Rectal smooth muscle tissue (tissue), 1 donor: ENCODE measurements at regions not wholly inside any gene's neighbourhood (a gene's known extent, or its start where the extent isn't known, plus 50 kb on each side); places are given as distances from the start of the nearest gene placed in this dataset.
"Not testable (repeated sequence)": the region's sequence is repeated elsewhere in the genome, so short reads cannot be mapped to it uniquely, and the experiment has no call there.

ENCODE experiments used
- H3K27ac ChIP-seq: one replicate; pipeline ENCODE4 v1.7.0; 2013; ENCODE audit warnings: low read depth, low read length, inconsistent platforms
- H3K27me3 ChIP-seq: one replicate; pipeline ENCODE4 v1.7.0; 2013; ENCODE audit warnings: low read length; ENCODE audit not compliant: control insufficient read depth, insufficient read depth
- H3K36me3 ChIP-seq: one replicate; pipeline ENCODE4 v1.7.0; 2013; ENCODE audit warnings: low read length; ENCODE audit not compliant: control insufficient read depth, insufficient read depth
- H3K4me1 ChIP-seq: one replicate; pipeline ENCODE4 v1.7.0; 2013; ENCODE audit warnings: low read length; ENCODE audit not compliant: control insufficient read depth, insufficient read depth
- H3K4me3 ChIP-seq: one replicate; pipeline ENCODE4 v1.7.0; 2013; ENCODE audit warnings: low read length
- H3K9ac ChIP-seq: one replicate; pipeline ENCODE4 v1.7.0; 2013; ENCODE audit warnings: low read length

DNA sequence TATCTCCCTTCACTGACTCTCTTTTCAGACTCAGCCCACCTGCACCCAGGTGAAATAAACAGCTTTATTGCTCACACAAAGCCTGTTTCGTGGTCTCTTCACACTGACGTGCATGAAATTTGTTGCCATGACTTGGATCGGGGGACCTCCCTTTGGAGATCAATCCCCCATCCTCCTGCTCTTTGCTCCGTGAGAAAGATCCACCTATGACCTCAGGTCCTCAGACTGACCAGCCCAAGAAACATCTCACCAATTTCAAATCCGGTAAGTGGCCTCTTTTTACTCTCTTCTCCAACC lies 638.3 kb downstream of the UTRN start:
- H3K4me3 ChIP-seq, H3K4me1 ChIP-seq, H3K36me3 ChIP-seq: not testable (repeated sequence)

DNA sequence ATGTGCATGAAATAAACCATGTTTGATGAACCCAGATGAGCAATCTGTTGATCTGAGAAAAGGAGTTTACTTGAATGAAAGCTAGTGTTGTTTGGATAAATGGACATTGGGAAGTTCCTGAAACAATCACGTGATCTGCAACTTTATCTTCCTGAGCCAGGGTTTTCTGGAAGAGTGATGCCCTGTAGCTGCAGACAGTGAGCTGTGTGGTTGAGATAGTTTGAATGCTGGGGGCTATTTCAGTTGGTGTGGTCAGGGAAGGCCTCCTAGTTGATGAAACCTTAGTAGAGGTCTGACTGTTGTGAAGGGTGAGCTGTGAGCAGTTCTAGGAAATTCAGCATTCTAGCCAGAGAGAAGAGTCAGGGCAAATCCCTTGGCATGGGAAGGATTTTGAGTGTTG lies 643.7 kb downstream of the UTRN start:
- no peak overlapping the region for H3K9ac ChIP-seq

More for the DNA sequence above, 638.3 kb downstream of the UTRN start:
- not testable (repeated sequence) for H3K27ac ChIP-seq, H3K9ac ChIP-seq, H3K27me3 ChIP-seq

DNA sequence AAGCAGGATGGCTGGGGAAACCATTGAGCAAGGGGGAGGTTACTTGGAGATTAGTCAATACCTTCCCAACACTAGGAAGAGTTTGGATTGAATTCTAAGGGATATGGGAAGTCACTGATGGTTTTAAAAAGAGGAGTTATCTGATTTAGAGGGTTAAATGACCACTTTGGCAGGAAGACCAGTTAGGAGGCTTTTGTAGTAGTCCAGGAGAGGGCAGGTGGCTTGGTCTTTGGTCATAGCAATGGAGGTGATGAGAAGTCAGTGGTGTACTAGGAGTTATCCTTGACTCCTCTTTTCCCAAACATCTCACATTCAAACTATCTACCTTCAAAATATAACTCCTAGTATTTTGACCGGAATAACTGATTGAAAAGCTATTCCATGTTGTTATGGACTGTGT lies 644.1 kb downstream of the UTRN start:
- no peaks in the 10 kb centered on the region for H3K36me3 ChIP-seq
- H3K4me3 ChIP-seq, result no peak overlapping the region
- H3K27ac ChIP-seq, result no peak overlapping the region
- no peaks in the 10 kb centered on the region for H3K4me1 ChIP-seq
- H3K9ac ChIP-seq, result no peak overlapping the region
- H3K27me3 ChIP-seq, result no peaks in the 10 kb centered on the region

More for the DNA sequence above, 643.7 kb downstream of the UTRN start:
- no peak overlapping the region for H3K27ac ChIP-seq
- no peak overlapping the region for H3K4me3 ChIP-seq
- no peaks in the 10 kb centered on the region for H3K27me3 ChIP-seq
- no peaks in the 10 kb centered on the region for H3K4me1 ChIP-seq
- no peaks in the 10 kb centered on the region for H3K36me3 ChIP-seq

DNA sequence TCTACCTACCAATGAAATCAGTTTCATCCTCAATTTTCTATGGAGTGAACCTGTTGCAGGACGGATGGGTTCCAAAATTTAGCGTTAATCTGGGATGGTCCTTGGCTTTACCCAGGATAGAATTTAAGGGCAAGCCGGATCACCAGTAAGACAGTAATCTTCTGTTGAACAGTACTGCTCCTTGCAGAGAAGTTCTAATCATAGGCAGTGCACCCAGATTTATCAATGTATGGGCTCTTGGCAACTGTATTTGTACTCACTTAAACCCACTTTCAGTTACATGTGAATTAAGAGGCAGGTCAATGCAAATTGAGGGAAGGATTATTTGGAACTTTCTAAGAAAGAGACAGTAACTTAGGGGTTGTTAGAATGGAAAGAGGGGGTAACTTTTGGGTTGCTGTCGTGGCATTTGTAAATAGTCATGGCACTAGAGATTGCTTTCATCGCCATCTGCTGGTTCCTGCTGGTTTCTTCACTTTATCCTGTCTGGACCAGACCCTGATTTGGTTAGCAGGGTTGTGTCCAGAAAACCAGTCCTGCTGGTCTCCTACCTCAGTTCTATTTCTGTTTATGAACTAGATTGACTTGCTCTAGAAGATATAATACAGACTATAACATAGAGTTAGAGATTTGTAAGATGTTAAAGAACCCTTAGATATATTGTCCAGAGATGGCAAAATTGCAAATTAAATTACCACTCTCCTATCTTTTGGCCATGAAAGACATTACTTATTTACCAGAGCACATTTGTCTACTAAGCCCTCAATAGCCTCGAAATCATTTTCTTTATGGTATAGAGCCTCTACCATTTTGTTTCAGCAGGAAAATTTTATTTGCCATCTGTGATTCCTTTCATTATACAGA lies 646.3 kb downstream of the UTRN start:
- Histone ChIP-seq H3K4me1 (no peaks in the 10 kb centered on the region), H3K36me3 (no peaks in the 10 kb centered on the region), H3K27ac (no peak overlapping the region), H3K27me3 (no peaks in the 10 kb centered on the region), H3K9ac (no peak overlapping the region), H3K4me3 (no peak overlapping the region)

DNA sequence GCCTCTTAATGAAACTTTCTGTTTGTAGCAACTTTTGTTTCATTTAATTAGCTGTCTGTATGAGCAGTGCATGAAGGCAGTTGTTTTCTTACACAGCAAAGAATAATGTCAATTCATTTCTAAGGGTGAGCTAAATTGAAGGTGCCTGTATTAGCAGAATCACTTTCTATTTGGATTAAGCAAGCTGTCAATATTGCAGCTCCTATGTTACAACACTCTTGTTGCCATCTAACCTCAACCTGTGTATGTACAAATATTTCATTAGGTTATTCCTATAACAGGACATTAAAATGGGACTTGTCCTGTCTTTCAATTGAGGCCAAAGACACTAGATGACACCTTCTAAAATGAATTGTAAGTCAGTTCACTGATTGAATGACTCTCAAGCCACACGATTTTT lies 647.5 kb downstream of the UTRN start:
- Histone ChIP-seq H3K4me3 (no peak overlapping the region), H3K27ac (no peak overlapping the region), H3K36me3 (no peaks in the 10 kb centered on the region), H3K27me3 (no peaks in the 10 kb centered on the region), H3K4me1 (no peaks in the 10 kb centered on the region), H3K9ac (no peak overlapping the region)

DNA sequence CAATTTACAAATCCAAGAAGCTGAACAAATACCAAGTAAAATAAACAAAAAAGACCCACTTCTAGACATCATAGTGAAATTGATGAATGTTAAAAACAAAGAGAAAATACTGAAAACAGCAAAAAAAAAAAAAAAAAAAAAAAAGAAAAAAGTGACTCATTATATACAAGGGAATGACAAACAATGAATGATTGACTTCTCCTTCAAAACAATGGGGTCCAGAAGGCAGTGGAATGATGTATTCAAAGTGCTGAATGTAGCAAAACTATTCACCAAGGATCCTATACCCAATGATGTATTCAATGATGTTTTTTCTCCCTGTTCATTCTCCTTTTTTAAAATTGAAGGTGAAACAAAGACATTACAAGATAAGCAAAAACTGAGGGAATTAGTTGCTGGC lies 650.0 kb downstream of the UTRN start:
- Histone ChIP-seq H3K9ac (no peak overlapping the region), H3K27me3 (no peaks in the 10 kb centered on the region), H3K4me3 (no peak overlapping the region), H3K4me1 (no peaks in the 10 kb centered on the region), H3K27ac (no peak overlapping the region), H3K36me3 (no peaks in the 10 kb centered on the region)

DNA sequence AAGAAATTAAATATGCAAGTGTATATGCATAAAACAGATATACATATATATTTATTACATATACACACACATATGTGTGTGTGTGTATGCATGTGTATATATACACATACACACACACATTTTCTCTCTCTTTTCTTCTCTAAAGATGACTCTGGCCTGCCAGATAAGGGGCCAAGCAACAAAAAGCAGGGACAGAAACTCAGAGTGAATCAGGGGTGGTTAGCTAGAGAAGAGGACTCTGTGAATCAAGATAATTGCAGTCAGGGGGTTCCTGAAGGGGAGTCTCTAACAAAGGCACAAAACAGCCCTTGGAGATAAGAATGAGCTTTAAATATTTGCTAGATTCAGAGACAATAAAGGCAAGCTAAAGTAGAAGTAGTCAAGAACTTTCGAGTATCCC lies 650.5 kb downstream of the UTRN start:
- Histone ChIP-seq H3K9ac (no peak overlapping the region), H3K36me3 (no peaks in the 10 kb centered on the region), H3K4me1 (no peaks in the 10 kb centered on the region), H3K4me3 (no peak overlapping the region), H3K27ac (no peak overlapping the region), H3K27me3 (no peaks in the 10 kb centered on the region)

DNA sequence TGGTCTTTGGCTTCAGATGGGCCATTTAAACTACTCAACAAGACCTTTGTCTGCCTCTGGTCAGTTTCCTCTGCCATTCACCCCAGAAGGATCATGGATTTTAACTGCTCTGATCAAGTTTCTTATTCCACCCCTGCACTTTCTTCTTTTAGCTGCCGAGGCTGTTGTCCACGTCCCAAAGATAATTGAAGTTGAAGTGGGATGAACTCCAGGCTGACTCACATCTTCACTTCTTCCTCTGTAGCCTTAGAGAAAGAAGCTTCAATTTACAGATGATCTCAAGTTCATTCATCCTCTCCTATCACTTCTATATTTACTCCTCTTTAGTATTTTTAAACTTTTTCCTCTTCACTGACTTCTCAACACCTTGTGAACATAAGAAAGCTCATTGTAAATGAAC lies 651.6 kb downstream of the UTRN start:
- Histone ChIP-seq H3K27ac (no peak overlapping the region), H3K27me3 (no peaks in the 10 kb centered on the region), H3K9ac (no peak overlapping the region), H3K4me3 (no peak overlapping the region), H3K36me3 (no peaks in the 10 kb centered on the region), H3K4me1 (no peaks in the 10 kb centered on the region)

DNA sequence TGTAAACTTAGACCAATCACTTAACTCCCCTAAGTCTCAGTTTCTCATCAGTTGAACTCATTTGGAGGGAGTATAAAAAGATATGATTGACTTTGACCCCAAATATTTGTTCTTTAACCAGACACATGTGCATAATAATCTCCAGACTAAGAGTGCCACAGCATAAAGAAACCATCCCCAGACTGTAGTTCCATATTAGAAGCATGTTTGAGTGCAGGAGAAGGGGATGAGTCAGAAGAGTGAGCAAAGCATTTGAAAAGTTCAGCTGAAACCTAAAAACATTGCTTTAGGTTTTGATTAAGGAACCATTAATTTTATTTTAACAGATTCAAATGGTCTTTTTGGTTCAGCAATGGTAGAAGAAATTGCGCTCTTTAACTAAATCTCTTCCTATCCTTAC lies 654.8 kb downstream of the UTRN start:
- Histone ChIP-seq H3K36me3 (no peaks in the 10 kb centered on the region), H3K27me3 (no peaks in the 10 kb centered on the region), H3K4me1 (no peaks in the 10 kb centered on the region), H3K9ac (no peak overlapping the region), H3K4me3 (no peak overlapping the region), H3K27ac (no peak overlapping the region)

DNA sequence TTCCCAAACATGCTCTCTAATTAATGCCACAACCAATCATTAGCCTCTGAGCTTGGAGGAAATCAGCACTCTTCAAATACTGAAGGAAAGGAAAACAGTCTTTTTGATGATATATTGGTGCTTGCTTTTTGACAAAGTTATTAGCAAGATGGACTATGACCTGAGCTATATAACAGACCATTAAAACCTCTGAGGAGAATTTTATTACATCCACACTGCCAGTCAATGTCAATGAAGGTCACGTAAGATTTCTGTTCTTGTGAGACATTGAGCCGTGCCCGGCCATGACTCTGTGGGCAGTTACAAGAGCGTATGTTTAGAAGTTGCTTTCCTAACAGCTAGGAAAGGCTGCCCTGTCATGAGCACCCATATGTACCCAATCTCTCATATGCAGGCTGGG lies 659.0 kb downstream of the UTRN start:
- no peak overlapping the region for H3K9ac ChIP-seq
- H3K4me1 ChIP-seq, result no peaks in the 10 kb centered on the region
- no peaks in the 10 kb centered on the region for H3K27me3 ChIP-seq
- no peak overlapping the region for H3K27ac ChIP-seq
- H3K4me3 ChIP-seq, result no peak overlapping the region
- no peaks in the 10 kb centered on the region for H3K36me3 ChIP-seq

DNA sequence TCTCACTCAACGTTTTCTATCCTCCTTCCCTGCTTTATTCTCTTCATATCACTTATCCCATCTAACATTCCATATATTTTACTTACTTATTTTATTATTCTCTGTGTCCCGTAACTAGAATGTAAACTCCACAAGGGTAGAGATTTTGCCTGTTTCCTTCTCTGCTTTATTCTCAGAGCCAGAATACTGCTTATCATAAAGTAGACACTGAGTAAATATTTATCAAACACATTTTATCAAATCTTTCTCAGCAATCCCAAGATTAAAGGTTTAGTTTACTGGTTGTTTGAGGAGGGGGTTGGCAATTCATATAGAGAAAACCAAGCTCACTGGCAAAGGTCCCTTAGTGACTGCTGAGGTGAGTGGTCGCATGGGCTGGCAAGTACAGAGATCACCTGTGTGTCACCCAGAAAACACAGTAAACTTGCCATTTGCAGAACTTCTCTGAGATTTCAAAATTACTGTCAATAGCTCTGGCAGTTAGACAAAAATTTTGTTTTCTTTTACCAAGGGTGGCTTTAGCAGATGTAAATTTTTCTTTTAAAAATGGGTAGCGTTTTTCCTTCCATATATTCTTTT lies 662.4 kb downstream of the UTRN start:
- Histone ChIP-seq H3K9ac (no peak overlapping the region), H3K4me3 (no peak overlapping the region), H3K36me3 (no peaks in the 10 kb centered on the region), H3K27me3 (no peaks in the 10 kb centered on the region), H3K4me1 (no peaks in the 10 kb centered on the region), H3K27ac (no peak overlapping the region)

DNA sequence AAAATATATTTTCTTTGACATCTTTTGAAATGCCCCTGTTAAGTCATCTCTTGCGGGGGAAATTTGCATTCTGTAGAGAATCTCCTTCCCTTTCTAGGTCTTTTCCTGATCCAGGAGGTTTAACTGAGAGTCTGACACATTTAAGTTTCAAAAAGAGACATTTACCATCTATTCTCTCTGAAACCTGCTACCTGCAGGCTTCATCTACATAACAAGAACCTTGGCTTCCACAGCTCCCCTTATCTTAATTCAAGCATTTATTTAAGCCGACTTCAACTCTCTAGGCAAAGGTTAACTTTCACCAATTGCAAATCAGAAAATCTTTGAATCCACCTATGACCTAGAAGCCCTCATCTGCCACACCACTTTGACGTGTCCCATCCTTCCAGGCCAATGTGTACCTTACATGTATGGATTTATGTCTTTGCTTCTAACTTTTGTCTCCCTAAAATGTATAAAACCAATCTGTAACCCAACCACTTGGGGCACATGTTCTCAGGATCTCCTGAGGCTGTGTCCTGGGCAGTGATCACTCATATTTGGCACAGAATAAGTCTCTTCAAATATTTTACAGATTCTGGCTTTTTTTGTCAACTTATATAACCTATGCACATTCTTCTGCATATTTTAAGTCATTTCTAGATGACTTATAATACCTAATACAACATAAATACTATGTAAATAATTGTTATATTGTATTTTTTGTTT lies 666.7 kb downstream of the UTRN start:
- Histone ChIP-seq H3K27me3 (no peaks in the 10 kb centered on the region), H3K4me3 (no peak overlapping the region)

More for the DNA sequence above, 666.7 kb downstream of the UTRN start:
- Histone ChIP-seq H3K36me3 (no peaks in the 10 kb centered on the region), H3K4me1 (peaks cover 3% of the 10 kb centered on the region), H3K9ac (no peak overlapping the region), H3K27ac (no peak overlapping the region)
